A549 (cell line): ENCODE measurements at regions not wholly inside any gene's neighbourhood (a gene's known extent, or its start where the extent isn't known, plus 50 kb on each side); places are given as distances from the start of the nearest gene placed in this dataset.

Source experiments
- ATAC-seq, 2 experiments: fragments of 200-7000 bp in 1 of 2; fragments of >200 bp in 1 of 2; cut with Nextera tagmentation in 1 of 2; cut with Tn5 transposase in 1 of 2; 3 replicates each; pipeline versions ENCODE4 v1.8.0 to v1.9.1; 2018 to 2020; ENCODE audit warnings: mild to moderate bottlenecking in 1 of 2, moderate library complexity in 1 of 2
- CTCF ChIA-PET: fragments of 300-600 bp; sonication (Branson Sonifier 250); formaldehyde crosslinking; extraction: SDS; loops from one replicate; lab custom pipeline; 2021; ENCODE audit warnings: antibody characterized with exemption, inconsistent platforms; lab: Yijun Ruan, JAX
- POLR2A ChIA-PET: fragments of 350-600 bp; formaldehyde crosslinking; extraction: SDS; loops from one replicate; lab custom pipeline; 2021; ENCODE audit warnings: antibody characterized with exemption, inconsistent platforms; lab: Yijun Ruan, JAX
- DNase-seq, 2 experiments: peaks; one replicate each; pipeline versions ENCODE4 v3.0.0 to v3.0.0-alpha.2; 2011 to 2016; ENCODE audit warnings: low read depth in 1 of 2, low spot score in 1 of 2
- FAIRE-seq: peaks from 2 replicates; lab custom pipeline; 2011; peaks lifted over from hg19 to GRCh38; lab: Jason Lieb, UNC
- H3K27ac ChIP-seq, 2 experiments: fragments of >200 bp; sonication (Bioruptor Twin); formaldehyde crosslinking; 3 replicates each; pipeline ENCODE4 v1.5.1; 2016 to 2017
- H3K4me1 ChIP-seq: fragments of >200 bp; sonication (Bioruptor Twin); formaldehyde crosslinking; 3 replicates; pipeline ENCODE4 v1.6.1; 2016
- H3K4me2 ChIP-seq: fragments of >200 bp; sonication (Bioruptor Twin); formaldehyde crosslinking; 3 replicates; pipeline ENCODE4 v1.6.1; 2016
- H3K4me3 ChIP-seq: fragments of >200 bp; sonication (Bioruptor Twin); formaldehyde crosslinking; 3 replicates; pipeline ENCODE4 v1.5.1; 2016
- H3K9me3 ChIP-seq: fragments of >200 bp; sonication (Bioruptor Twin); formaldehyde crosslinking; 3 replicates; pipeline ENCODE4 v1.6.1; 2016
- CBX2 ChIP-seq: fragments of 200-600 bp; sonication (generic); IDR thresholded peaks from 2 replicates; pipeline ENCODE4 v1.6.1; 2016; ENCODE audit warnings: low read depth, mild to moderate bottlenecking, borderline replicate concordance
- EHF ChIP-seq: fragments of 250-450 bp; sonication (Bioruptor Pico); IDR thresholded peaks from 2 replicates; pipeline ENCODE4 v1.5.0; 2020; ENCODE audit warnings: mild to moderate bottlenecking
- EP300 ChIP-seq, 2 experiments: fragments of >200 bp; sonication (Bioruptor Twin); formaldehyde crosslinking; IDR thresholded peaks; 2 replicates in 1 of 2; 3 replicates in 1 of 2; pipeline ENCODE4 v1.6.1; 2016 to 2017
- FOSL2 ChIP-seq, 2 experiments: fragments of 450-650 bp in 1 of 2; fragments of >200 bp in 1 of 2; sonication (Bioruptor Twin) in 1 of 2; formaldehyde crosslinking; IDR thresholded peaks; 2 replicates each; pipeline versions ENCODE4 v1.5.0 to v1.6.1; 2016 to 2020; ENCODE audit warnings: mild to moderate bottlenecking in 1 of 2, moderate library complexity in 1 of 2
- HEYL ChIP-seq: fragments of 250-450 bp; sonication (Bioruptor Pico); IDR thresholded peaks from 2 replicates; pipeline ENCODE4 v1.8.0; 2021; ENCODE audit warnings: mild to moderate bottlenecking, moderate library complexity
- PHF8 ChIP-seq: fragments of 200-600 bp; sonication (generic); IDR thresholded peaks from 2 replicates; pipeline ENCODE4 v1.6.1; 2016; ENCODE audit warnings: low read depth, mild to moderate bottlenecking, antibody characterized with exemption, moderate library complexity, borderline replicate concordance
- POLR2A ChIP-seq: IDR thresholded peaks from 2 replicates; pipeline ENCODE4 v1.6.1; 2012; ENCODE audit warnings: mild to moderate bottlenecking, low read length
- RARB ChIP-seq: fragments of 250-450 bp; sonication (Bioruptor Pico); IDR thresholded peaks from 2 replicates; pipeline ENCODE4 v1.8.0; 2021; ENCODE audit warnings: mild to moderate bottlenecking, moderate library complexity
- RCOR1 ChIP-seq: fragments of 150-350 bp; IDR thresholded peaks from 2 replicates; pipeline ENCODE4 v1.6.1; 2014; ENCODE audit warnings: antibody characterized with exemption, low read length, low read depth
- SREBF2 ChIP-seq: fragments of 450-650 bp; IDR thresholded peaks from 2 replicates; pipeline ENCODE4 v1.6.1; 2014; ENCODE audit warnings: mild to moderate bottlenecking, moderate library complexity
- ZC3H11A ChIP-seq: fragments of 450-650 bp; IDR thresholded peaks from 2 replicates; pipeline ENCODE4 v1.6.1; 2014; ENCODE audit warnings: antibody characterized with exemption, mild to moderate bottlenecking
- ZNF302 ChIP-seq: fragments of 250-450 bp; sonication (Bioruptor Pico); IDR thresholded peaks from 2 replicates; pipeline ENCODE4 v1.9.0; 2021; ENCODE audit warnings: inconsistent platforms, mild to moderate bottlenecking, moderate library complexity
- WGBS: methylation state at CpG from one replicate; pipeline ENCODE4 v1.1.6; 2017; ENCODE audit errors: missing lambda C conversion rate; 5-methylcytosine and 5-hydroxymethylcytosine counted together
- TF ChIP-seq, protein P1 (sequence below): fragments of >200 bp; sonication (Bioruptor Twin); formaldehyde crosslinking; IDR thresholded peaks from 3 replicates; pipeline ENCODE4 v1.5.1; 2016
- TF ChIP-seq, protein P2 (sequence below): fragments of >200 bp; sonication (Bioruptor Twin); formaldehyde crosslinking; IDR thresholded peaks from 2 replicates; pipeline ENCODE4 v1.6.1; 2016
- TF ChIP-seq, protein P3 (sequence below): fragments of 200-600 bp; sonication (generic); IDR thresholded peaks from 2 replicates; pipeline ENCODE4 v1.6.1; 2016; ENCODE audit warnings: antibody characterized with exemption, mild to moderate bottlenecking, moderate library complexity
- TF ChIP-seq, protein P4 (sequence below): fragments of 150-350 bp; IDR thresholded peaks from 2 replicates; pipeline ENCODE4 v1.6.1; 2014; ENCODE audit warnings: low read depth, mild to moderate bottlenecking, low read length
- TF ChIP-seq, protein P5 (sequence below): fragments of 250-450 bp; sonication (Bioruptor Pico); IDR thresholded peaks from 2 replicates; pipeline ENCODE4 v1.5.0; 2021; ENCODE audit warnings: mild to moderate bottlenecking, moderate library complexity, borderline replicate concordance

DNA sequence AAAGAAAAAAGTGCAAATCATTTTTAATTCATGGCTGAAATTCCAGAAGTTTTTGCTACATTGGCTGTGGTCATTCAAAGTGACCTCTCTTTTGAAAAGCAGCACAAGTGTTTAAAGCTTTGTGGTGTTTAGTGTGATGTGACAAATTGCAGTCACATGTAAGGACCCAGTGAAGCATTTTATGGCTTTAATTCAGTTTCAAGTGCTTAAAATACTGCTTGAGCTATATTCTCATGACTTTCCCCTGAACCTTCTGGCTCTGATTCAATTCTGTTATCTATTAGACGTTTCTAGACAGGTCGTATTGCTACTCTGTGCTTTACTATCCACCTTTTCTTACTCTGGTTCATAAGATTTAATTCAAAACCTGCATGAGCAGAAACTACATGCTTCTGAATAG, 105.8 kb downstream of the FAT4 start:
- no peak for ATAC-seq
- DNase-seq = no peak
- H3K4me1 ChIP-seq = no peaks in the 10 kb centered on the region
- no peak for FAIRE-seq
- TF ChIP-seq, protein P1, sequence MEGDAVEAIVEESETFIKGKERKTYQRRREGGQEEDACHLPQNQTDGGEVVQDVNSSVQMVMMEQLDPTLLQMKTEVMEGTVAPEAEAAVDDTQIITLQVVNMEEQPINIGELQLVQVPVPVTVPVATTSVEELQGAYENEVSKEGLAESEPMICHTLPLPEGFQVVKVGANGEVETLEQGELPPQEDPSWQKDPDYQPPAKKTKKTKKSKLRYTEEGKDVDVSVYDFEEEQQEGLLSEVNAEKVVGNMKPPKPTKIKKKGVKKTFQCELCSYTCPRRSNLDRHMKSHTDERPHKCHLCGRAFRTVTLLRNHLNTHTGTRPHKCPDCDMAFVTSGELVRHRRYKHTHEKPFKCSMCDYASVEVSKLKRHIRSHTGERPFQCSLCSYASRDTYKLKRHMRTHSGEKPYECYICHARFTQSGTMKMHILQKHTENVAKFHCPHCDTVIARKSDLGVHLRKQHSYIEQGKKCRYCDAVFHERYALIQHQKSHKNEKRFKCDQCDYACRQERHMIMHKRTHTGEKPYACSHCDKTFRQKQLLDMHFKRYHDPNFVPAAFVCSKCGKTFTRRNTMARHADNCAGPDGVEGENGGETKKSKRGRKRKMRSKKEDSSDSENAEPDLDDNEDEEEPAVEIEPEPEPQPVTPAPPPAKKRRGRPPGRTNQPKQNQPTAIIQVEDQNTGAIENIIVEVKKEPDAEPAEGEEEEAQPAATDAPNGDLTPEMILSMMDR = no peak
- TF ChIP-seq, protein P2, sequence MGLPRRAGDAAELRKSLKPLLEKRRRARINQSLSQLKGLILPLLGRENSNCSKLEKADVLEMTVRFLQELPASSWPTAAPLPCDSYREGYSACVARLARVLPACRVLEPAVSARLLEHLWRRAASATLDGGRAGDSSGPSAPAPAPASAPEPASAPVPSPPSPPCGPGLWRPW = no peak
- no peak for TF ChIP-seq RCOR1
- TF ChIP-seq POLR2A = no peak
- no peak for TF ChIP-seq PHF8
- no peak for TF ChIP-seq FOSL2 (IDR thresholded peaks at IDR 0.05)
- no peak for TF ChIP-seq FOSL2 (CRISPR knock-in tag; IDR thresholded peaks at IDR 0.05)
- TF ChIP-seq EHF (CRISPR knock-in tag) = no peak
- 56% methylated on average over 2 of the region's 2 CpGs for WGBS
- CTCF ChIA-PET = no interaction called here
- no peak overlapping the region for H3K4me3 ChIP-seq
- no peaks in the 10 kb centered on the region for H3K9me3 ChIP-seq
- H3K4me2 ChIP-seq = no peak overlapping the region
- POLR2A ChIA-PET = no interaction called here
- H3K27ac ChIP-seq = no peak overlapping the region

DNA sequence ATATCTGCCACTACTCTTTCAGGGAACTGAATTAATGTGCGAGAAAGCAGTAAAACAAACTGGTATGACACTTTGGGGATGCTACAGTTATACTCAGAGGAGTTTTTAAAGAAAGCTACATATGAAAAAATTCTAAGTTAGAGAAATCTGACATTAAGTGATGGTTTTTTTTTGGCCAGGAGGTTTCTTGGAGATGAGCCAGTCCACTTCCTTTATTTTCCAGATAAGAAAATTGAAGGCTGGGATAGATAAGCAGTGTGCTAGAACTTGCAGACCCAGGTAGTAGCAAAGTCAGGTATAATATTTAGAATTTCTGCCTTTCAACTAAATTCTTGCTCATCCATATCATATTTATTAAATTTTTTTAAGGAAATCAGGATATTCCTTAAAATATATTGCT, 106.8 kb downstream of the FAT4 start:
- TF ChIP-seq, protein P3, sequence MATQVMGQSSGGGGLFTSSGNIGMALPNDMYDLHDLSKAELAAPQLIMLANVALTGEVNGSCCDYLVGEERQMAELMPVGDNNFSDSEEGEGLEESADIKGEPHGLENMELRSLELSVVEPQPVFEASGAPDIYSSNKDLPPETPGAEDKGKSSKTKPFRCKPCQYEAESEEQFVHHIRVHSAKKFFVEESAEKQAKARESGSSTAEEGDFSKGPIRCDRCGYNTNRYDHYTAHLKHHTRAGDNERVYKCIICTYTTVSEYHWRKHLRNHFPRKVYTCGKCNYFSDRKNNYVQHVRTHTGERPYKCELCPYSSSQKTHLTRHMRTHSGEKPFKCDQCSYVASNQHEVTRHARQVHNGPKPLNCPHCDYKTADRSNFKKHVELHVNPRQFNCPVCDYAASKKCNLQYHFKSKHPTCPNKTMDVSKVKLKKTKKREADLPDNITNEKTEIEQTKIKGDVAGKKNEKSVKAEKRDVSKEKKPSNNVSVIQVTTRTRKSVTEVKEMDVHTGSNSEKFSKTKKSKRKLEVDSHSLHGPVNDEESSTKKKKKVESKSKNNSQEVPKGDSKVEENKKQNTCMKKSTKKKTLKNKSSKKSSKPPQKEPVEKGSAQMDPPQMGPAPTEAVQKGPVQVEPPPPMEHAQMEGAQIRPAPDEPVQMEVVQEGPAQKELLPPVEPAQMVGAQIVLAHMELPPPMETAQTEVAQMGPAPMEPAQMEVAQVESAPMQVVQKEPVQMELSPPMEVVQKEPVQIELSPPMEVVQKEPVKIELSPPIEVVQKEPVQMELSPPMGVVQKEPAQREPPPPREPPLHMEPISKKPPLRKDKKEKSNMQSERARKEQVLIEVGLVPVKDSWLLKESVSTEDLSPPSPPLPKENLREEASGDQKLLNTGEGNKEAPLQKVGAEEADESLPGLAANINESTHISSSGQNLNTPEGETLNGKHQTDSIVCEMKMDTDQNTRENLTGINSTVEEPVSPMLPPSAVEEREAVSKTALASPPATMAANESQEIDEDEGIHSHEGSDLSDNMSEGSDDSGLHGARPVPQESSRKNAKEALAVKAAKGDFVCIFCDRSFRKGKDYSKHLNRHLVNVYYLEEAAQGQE = no peak
- no peak for TF ChIP-seq SREBF2
- TF ChIP-seq FOSL2 (IDR thresholded peaks at IDR 0.05) = no peak
- TF ChIP-seq FOSL2 (CRISPR knock-in tag; IDR thresholded peaks at IDR 0.05) = no peak
- TF ChIP-seq, protein P1 = no peak
- TF ChIP-seq EHF (CRISPR knock-in tag) = no peak
- TF ChIP-seq HEYL (CRISPR knock-in tag) = no peak
- no peak for TF ChIP-seq ZC3H11A
- TF ChIP-seq, protein P4, sequence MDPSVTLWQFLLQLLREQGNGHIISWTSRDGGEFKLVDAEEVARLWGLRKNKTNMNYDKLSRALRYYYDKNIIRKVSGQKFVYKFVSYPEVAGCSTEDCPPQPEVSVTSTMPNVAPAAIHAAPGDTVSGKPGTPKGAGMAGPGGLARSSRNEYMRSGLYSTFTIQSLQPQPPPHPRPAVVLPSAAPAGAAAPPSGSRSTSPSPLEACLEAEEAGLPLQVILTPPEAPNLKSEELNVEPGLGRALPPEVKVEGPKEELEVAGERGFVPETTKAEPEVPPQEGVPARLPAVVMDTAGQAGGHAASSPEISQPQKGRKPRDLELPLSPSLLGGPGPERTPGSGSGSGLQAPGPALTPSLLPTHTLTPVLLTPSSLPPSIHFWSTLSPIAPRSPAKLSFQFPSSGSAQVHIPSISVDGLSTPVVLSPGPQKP = no peak
- TF ChIP-seq RARB (CRISPR knock-in tag) = no peak
- TF ChIP-seq, protein P5, sequence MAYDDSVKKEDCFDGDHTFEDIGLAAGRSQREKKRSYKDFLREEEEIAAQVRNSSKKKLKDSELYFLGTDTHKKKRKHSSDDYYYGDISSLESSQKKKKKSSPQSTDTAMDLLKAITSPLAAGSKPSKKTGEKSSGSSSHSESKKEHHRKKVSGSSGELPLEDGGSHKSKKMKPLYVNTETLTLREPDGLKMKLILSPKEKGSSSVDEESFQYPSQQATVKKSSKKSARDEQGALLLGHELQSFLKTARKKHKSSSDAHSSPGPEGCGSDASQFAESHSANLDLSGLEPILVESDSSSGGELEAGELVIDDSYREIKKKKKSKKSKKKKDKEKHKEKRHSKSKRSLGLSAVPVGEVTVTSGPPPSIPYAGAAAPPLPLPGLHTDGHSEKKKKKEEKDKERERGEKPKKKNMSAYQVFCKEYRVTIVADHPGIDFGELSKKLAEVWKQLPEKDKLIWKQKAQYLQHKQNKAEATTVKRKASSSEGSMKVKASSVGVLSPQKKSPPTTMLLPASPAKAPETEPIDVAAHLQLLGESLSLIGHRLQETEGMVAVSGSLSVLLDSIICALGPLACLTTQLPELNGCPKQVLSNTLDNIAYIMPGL = no peak
- TF ChIP-seq RCOR1 = no peak
- no peak for TF ChIP-seq ZNF302 (CRISPR knock-in tag)
- no peak for TF ChIP-seq CBX2
- no peak for TF ChIP-seq EP300 (IDR thresholded peaks at IDR 0.05)
- Histone ChIP-seq H3K4me2 (no peak overlapping the region), H3K9me3 (no peaks in the 10 kb centered on the region), H3K4me1 (no peaks in the 10 kb centered on the region), H3K27ac (no peak overlapping the region), H3K4me3 (no peak overlapping the region)
- DNase-seq (no peak), ATAC-seq (no peak), FAIRE-seq (no peak)
- CTCF ChIA-PET = no interaction called here
- WGBS = 77% methylated on average over 1 of the region's 1 CpG
- POLR2A ChIA-PET = no interaction called here
